NCI-H2081 (cell line): ENCODE measurements at regions not wholly inside any gene's neighbourhood (a gene's known extent, or its start where the extent isn't known, plus 50 kb on each side); places are given as distances from the start of the nearest gene placed in this dataset.
"Not testable (repeated sequence)": the region's sequence is repeated elsewhere in the genome, so short reads cannot be mapped to it uniquely, and the experiment has no call there.

Experiments
- DNase-seq, 2 experiments: peaks; one replicate each; lab custom pipeline; 2025; lab: John Stamatoyannopoulos, UW

DNA sequence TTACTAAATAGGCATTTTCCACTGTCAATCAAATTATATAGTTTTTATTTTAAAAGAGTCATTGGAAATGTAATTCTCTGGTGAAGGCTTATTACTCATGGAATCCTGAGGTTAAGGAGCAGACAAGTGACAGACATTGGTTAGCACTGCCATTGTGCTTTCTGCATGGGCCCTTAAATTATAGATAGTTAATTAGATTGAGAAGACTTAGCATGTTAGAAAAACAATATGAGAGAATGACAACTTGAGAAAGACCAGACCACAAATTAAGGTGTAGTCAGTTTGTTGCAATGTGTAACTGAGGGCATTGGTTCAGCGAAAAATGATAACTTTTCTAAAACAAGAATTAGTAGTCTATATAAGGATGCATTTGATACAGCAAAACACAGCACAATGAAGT lies 195.5 kb downstream of the SLITRK6 start:
- no peak for DNase-seq

DNA sequence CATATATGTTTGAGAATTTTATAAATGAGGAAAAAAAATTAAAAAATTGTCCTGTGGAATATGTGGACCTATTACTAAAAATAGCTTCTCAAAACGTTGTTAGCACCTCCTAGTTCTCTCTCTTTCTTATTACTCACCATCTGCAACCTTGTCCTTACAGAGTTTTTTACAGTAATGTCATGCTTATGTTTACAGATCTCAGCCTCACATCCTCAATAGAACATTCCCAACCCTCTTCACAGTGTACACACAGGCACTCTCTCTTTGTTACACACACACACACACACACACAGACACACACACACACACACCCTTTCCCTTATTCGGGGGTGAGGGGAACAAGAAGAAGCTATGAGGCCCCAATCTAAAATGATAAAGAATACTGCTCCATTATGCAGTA lies 197.7 kb downstream of the SLITRK6 start:
- DNase-seq: peak in 1 of 2 experiments; percentile 12

DNA sequence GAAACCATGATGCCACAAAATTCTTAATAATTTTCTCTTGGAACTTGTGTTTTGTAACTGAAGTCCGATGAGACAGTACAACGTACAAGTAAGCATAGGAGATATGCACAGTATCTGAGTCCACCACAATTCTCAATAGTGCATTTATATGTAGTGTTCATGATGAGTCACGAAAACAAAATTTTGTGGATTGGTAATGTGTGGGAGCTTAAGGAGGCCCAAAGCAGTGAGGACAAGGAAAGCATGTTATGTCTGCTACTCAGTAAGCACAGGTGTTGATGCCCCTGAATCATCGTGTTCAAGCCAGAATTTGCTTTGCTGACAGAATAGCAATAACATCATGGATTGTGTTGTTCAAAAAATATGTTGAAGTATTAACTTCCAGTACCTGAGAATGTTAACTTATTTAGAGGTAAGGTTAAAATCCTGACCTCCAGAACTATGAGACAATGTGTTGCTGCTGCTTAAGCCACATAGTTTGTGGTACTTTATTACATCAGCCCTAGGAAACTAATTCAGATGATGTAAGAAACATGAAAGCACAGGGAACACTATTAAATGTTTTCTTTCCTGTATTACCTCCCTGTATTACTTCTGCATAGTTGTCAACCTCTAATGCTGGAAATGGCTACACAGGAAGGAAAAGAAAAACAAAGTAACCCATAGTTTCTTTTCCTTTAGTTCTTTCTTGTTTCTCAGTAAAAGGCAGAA lies 201.3 kb downstream of the SLITRK6 start:
- DNase-seq: no peak

DNA sequence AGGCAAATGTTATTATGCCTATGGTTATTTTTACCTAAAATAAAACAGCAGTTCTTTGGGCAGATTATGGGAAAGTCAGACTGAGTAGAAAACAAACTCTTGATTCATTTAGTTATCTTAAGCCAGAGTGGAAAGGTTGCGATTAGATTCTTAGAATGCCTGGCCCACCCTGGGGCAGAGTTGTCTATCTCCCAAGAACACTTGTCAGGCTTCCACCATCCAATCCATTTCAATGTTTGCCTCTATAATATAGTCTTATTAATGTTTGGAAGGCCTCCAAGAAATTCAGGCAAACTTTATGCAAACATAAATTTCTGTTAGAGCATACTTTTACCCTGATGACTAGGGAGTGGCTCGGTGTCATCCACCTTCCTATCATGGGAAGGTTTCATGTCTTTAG lies 207.0 kb downstream of the SLITRK6 start:
- no peak for DNase-seq

DNA sequence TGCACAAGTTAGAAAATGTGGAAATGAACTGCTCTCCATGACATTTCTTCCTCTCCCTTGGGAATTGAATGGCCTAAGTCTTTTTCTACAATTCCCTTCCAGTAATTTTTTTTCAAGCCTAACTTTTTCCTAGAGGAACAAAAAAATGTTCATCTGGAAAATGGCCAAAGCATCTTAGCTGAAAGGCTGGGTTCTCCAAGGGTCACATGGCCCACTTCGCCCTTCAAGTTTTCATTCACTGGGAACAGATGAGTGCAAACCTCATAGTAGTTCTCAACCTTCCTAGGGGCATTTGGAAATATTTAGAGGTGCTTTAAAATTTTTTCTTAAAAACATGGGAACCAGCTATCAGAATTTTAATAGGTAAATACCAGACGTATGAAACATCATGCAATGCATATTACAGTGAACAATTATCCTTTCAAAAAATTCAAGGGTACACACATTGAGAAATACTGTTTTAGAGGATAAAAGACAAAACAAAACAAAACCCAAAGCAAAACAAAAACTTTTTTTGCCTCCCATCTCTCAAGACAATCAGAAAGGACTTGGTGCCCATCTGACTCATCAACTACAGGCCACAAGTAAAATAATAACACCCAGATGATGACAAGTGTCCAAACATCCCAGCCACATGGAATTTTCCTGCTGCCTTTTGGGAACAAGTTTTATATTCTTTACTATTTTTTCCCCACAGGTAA lies 208.8 kb downstream of the SLITRK6 start:
- no peak for DNase-seq

DNA sequence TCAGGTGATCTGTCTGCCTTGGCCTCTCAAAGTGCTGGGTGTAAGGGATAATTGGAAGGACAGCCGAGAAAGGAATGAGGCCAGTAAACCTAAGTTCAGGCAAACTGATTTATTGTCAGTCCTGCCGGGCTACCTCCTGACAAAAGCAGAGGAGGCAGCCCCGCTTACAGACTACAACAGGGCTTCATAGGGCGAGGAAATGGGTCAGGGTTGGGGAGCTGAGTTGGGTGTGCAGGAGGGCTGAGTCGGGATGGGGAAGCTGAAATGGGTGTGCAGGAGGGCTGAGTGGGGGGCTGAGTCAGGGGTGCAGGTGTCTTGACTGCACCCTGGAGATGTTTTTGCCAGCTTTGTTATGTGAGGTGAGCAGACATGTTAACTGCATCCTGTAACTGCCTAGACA lies 210.2 kb downstream of the SLITRK6 start:
- no peak for DNase-seq

DNA sequence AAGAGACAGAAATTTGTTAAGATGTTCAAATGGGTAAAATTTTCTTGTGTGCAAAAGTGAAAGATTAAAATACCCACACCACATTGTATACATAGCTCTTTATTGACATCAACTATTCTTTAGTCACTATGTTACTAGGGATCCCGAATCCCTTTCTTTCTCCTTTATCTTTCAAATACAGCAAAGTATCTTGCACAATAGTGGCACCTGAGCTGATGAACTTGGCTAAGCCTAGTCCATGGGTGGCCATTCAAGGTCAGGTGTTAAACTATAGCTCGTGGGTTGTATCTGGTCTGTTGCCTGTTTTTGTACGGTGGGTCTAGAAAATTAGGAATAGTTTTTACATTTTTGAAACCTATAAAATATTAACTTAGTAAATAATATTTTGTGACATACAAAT lies 210.9 kb downstream of the SLITRK6 start:
- no peak for DNase-seq

DNA sequence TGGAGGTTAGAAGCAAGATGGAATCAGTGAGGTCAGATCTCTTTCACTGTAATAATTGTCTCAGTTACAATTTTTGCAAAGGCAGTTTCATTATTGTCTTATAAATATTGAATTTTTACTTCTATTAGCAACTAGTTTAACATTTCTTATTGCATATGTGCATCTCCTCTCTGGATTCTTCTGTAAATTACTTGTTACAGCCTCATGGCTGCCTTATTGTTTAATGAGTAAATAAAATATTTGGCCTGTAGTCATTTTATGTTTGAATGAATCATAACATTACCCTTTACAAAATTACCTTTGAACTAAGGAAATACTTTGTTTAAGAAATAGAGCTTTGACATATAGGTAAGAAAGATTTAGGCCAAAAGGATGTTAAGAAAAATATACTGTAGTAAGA lies 212.4 kb downstream of the SLITRK6 start:
- DNase-seq: no peak

DNA sequence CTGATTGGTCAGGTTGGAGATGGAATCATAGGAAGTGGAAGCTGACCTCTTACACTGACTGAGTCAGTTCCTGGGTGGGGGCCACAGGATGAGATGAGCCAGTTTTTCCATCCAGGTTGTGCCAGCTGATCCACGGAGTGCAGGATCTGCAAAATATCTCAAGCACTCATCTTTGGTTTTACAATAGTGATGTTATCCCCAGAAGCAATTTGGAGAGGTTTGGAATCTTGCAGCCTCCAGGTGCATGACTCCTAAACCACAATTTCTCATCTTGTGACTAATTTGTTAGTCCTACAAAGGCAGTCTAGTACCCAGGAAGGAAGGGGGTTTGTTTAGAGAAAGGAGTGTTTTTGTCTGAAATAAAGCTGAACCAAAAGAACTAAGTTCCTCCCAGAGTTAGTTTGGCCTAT lies 212.8 kb downstream of the SLITRK6 start:
- DNase-seq: no peak

DNA sequence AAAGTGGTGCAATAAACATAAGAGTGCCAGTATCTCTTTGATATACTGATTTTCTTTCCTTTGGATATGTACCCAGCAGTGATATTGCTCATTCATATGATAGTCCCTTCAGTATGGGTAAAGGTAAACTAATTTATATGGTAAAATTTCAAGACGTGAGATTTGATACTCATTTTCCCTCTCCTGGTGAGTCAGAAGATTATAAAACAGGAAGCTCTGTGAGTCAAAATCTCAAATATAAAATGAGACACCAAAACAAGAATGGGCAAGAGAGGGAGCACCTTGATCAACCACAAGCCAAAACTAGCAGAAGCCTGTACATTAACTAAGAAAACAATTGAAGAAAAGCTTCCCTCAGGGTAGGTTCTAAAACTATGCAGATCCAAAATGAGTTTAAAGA lies 216.3 kb downstream of the SLITRK6 start:
- no peak for DNase-seq

DNA sequence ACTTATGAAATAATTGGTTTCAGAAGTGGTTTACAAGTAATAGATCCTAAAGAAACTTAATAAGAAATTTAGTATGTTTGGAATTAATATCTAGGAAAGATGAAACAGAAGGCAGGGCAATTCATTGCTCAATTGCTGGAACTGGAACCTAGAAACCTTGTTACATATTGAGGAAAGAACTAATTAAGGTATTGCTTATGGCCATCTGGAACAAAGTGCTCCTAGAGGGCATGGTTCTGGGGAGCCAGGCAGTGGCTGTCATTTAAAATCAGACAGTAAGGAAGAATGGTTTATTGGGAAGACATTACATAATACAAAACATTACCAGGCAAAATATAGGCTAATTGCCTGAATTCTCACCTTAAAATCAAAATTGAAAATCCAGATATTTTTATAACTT lies 224.1 kb downstream of the SLITRK6 start:
- DNase-seq: no peak

DNA sequence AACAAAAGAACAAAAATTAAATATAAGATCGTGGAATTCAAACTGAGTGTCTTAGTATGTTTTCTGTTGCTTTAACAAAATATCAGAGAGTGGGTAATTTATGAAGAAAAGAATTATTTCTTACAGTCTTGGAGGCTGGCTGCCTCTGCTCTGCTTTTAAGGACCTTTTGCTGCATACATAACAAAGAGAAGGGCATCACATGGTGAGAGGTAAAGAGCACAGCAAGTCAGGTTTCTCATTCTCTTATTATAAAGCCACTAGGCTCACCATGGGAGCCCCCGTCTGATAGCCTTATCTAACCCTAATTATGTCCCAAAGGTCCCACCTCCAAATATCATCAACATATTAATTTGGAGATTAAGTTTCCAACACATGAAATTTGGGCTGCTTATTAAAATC lies 231.3 kb downstream of the SLITRK6 start:
- no peak for DNase-seq

DNA sequence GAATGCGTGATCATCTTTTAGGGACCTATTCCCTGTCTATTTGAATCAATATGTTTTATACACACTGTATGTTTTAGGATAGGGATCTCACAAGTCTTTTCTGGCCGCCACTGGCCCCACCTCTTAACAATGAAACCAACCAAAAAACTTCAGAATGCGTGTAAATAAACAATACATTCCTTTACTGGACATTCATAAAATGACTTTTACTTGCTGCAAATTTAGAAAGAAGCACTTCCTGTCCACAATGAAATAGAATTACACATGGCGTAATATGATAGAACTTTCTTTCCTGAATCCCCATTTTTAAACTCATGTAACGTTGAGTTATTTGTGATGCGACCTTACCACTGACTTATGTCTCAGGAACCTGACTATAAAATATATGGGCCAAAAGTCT lies 233.6 kb downstream of the SLITRK6 start:
- no peak for DNase-seq

DNA sequence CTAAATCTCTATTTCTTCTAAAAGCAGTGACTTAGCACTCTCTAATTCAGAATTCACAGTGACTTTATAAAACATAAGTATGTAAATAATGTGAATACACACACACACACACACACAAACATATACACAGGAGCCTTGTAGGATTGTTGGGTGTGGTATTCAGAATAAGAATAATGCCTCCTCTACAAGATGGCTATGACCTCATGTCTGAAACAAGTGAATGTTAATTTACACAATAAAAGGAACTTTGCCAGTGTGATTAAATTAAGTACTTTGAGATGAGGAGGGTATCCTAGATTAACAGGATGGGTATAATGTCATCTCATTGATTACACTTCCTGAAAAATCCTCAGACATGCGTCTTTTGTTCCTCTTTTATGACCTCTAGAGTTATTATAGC lies 234.6 kb downstream of the SLITRK6 start:
- no peak for DNase-seq

DNA sequence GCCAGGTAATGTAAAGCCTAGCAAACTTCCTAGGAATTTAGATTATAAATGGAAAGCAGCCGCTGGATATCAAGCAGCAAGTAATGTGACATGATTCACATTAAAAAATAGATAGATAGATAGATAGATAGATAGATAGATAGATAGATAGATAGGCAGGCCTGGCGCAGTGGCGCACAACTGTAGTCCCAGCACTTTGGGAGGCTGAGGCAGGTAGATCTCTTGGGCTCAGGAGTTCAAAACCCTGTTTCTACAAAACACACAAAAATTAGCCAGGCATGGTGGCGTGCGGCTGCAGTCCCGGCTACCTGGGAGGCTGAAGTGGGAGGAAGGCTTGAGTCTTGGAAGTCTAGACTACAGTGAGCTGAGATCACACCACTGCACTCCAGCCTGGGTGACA lies 236.9 kb downstream of the SLITRK6 start:
- no peak for DNase-seq

DNA sequence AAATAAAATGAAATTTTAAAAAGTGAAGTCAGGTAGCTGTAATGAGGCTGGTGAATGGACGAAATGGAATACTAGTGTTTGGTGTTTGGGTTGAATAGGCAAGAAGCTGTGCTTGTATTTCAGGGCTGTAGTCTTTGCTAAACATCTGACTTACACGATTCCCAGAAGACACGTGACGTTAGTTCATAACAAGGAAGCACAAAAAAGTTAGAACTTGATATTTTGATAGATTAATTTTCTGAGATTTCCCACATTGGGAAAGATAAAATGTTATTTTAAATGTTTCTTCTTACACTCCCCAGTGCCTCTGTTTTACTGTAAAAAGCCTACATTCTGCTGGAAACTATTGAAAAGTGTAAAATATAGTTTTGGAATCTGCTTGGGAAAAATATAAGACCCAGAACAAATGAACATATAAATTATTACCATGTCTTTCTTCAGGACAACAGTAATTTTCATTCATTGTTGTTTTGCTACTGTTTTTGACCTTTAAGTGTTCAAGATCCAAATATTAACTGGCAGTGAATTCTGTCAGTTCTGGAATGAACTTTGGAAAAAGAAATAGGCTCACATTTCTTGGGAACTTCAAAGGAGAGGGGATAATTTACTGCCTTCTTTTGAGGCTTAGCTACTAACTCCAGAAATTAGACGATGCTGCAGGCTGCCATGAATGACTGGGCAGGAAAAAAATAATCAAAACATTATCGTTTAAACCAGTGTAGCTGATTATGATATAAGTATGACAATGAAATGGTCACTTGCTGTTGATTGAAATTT lies 241.3 kb downstream of the SLITRK6 start:
- no peak for DNase-seq

DNA sequence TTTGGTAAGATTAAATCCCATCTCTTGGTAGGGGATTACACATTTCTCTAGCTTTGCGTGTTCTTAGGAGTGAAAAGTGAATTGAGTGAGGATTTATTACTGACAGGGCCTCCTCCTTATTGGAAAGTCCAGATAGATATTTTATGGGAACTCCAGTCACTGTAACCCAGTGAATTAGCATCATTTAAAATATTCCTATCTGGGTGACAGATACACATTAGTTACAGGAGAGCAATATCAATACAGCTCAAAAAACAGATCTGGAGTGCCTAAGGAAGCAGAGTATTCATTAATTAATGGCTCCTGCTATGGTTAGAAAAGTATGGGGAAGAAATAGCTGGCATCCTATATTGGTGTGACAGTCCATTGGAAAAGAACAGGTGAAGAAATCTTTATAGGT lies 248.2 kb downstream of the SLITRK6 start:
- no peak for DNase-seq

DNA sequence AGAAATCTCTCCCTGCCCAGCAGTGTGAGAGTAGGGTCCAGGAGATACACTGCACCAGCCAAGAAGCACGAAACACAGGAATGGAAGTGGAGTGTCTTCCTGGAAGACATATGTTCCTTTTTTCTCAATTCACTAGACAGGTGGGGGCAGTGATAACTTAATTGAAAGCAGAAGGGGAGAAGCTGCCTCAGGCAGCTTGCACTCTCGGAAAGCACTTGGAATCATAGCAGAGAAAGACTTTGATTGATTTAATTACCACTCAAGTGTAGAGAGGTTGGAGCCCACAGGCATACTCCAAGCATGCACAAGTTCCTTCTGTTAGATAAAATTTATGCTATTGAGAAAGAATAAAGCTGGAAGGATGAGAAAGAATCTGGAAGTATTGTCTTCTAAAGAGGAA lies 249.4 kb downstream of the SLITRK6 start:
- no peak for DNase-seq

DNA sequence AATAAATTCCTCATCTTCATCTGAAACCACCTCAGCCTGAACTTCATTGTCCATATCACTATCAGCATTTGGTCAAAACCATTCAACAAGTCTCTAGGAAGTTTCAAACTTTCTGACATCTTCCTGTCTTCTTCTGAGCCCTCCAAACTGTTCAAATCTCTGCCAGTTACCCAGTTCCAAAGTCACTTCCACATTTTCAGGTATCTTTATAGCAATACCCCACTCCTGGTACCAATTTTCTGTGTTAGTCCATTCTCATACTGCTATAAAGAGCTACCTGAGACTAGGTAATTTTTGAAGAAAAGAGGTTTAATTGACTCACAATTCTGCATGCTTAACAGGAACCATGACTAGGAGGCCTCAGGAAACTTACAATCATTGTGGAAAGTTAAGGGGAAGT lies 250.4 kb downstream of the SLITRK6 start:
- not testable (repeated sequence) for DNase-seq

DNA sequence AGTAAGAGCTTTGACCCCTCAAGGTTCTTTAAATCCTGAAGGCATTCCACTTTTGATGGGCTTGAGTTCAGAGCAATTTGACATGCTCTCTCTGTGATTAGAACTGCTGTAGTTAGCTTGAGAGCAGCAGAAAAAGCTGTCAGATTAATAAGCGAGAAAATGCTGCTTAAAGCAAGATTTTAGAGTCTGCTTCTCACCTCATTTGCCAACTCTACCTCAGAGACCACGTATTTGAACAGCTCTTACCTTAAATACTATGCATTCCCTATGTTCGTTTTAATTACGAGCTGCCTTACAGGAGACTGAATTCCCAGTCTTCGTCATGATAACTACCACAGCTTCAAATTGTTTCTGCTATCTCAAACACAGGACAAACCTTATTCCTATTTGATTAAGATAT lies 253.4 kb downstream of the SLITRK6 start:
- no peak for DNase-seq

DNA sequence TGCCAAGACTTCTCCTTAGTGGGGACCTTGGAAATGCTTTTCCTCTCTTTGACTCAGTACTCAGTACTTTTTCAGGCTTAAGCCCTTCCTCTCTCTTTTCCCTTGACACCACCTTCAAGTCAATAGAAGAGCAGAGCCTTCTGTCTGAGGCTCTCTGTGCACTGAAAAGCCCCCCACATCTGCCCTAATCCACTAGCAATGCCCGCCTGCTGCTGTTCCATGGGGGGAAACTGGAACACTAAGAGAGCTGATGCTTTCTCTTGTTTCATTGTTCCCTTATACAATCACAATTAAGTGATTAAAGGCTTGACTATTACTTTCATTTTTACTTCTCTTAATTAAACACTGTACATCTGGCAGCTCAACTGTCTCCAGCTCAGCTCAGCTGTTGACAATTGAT lies 254.5 kb downstream of the SLITRK6 start:
- no peak for DNase-seq

DNA sequence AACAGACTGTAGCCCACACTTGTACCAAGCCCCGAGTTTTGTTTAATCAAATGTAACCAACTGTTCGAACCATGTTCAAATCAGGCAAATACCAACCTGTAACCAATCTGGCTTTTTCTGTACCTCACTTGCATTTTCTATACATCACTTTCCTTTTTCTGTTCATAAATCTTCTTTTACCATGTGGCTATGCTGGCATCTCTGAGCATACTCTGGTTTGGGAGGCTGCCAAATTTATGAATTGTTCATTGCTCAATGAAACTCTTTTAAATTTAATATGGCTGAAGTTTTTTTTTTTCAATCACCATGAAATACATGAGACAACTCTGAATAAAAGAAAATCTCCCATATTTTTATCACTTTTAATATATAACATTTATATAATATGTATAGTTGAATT lies 256.1 kb downstream of the SLITRK6 start:
- no peak for DNase-seq

DNA sequence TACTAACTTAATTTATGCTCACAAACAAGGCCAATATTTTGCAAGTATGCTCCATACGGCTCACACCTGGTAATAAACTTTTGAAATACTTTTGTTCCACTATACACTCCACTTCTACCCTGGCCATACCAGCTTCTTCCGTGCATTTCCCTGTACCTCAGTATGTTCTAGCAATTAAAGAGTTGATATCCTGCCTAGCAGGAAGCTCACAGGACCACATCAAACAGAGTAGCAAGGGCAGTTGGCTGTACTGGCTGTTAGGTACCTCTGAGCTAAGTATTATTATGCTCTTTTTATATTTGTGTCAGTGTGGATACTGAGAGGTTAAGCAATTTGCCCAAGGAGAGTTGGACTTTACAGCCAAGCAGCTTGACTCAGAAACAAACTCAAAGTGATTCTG lies 257.7 kb downstream of the SLITRK6 start:
- DNase-seq: no peak
